ENCODE measurements at regions not wholly inside any gene's neighbourhood (a gene's known extent, or its start where the extent isn't known, plus 50 kb on each side); places are given as distances from the start of the nearest gene placed in this dataset.

- TF ChIP-seq ZBTB40 (IDR thresholded peaks at IDR 0.05; ENCODE audit: borderline replicate concordance) (no peak), NFIC (IDR thresholded peaks at IDR 0.05; ENCODE audit: low read depth, low read length) (no peak), BCL3 (IDR thresholded peaks at IDR 0.05; ENCODE audit: borderline replicate concordance, insufficient read depth, low read depth, low read length, poor library complexity, severe bottlenecking) (no peak), RB1 (IDR thresholded peaks at IDR 0.05; ENCODE audit: borderline replicate concordance) (no peak), STAT1 (conservative IDR thresholded peaks at IDR 0.05) (no peak), NR2C1 (IDR thresholded peaks at IDR 0.05) (no peak), SMAD5 (IDR thresholded peaks at IDR 0.05; ENCODE audit: low read depth) (no peak)
- TF ChIP-seq, protein P1, sequence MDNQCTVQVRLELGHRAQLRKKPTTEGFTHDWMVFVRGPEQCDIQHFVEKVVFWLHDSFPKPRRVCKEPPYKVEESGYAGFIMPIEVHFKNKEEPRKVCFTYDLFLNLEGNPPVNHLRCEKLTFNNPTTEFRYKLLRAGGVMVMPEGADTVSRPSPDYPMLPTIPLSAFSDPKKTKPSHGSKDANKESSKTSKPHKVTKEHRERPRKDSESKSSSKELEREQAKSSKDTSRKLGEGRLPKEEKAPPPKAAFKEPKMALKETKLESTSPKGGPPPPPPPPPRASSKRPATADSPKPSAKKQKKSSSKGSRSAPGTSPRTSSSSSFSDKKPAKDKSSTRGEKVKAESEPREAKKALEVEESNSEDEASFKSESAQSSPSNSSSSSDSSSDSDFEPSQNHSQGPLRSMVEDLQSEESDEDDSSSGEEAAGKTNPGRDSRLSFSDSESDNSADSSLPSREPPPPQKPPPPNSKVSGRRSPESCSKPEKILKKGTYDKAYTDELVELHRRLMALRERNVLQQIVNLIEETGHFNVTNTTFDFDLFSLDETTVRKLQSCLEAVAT (IDR thresholded peaks at IDR 0.05), result no peak
These were observed 329.1 kb upstream of the CNTNAP5 start (continued) for GRCh38 chr2:123696021-123696420.
